ENCODE measurements at regions not wholly inside any gene's neighbourhood (a gene's known extent, or its start where the extent isn't known, plus 50 kb on each side); places are given as distances from the start of the nearest gene placed in this dataset.

GRCh38 chr12:77392467-77393088 lies 327.2 kb upstream of the E2F7 start:
- DNase-seq: peak; percentile 78

- DNase-seq: no peak
Observed at GRCh38 chr12:77388445-77389265, 323.3 kb upstream of the E2F7 start.

GRCh38 chr12:77387671-77388070 lies 322.3 kb upstream of the E2F7 start:
- DNase-seq: no peak

GRCh38 chr12:77387214-77387613 lies 321.8 kb upstream of the E2F7 start:
- DNase-seq: no peak

GRCh38 chr12:77384941-77385340 lies 319.6 kb upstream of the E2F7 start:
- DNase-seq: no peak

- no peak for DNase-seq
Observed at GRCh38 chr12:77382096-77382742, 316.9 kb upstream of the E2F7 start.

- no peak for DNase-seq
Observed at GRCh38 chr12:77377622-77378021, 312.3 kb upstream of the E2F7 start.

GRCh38 chr12:77377116-77377515 lies 311.7 kb upstream of the E2F7 start:
- no peak for DNase-seq

GRCh38 chr12:77374673-77375072 lies 309.3 kb upstream of the E2F7 start:
- no peak for DNase-seq

- no peak for DNase-seq
Observed at GRCh38 chr12:77372494-77372893, 307.1 kb upstream of the E2F7 start.

- no peak for DNase-seq
Observed at GRCh38 chr12:77372026-77372425, 306.7 kb upstream of the E2F7 start.

GRCh38 chr12:77368379-77368778 lies 303.0 kb upstream of the E2F7 start:
- no peak for DNase-seq

GRCh38 chr12:77366616-77367015 lies 301.2 kb upstream of the E2F7 start:
- no peak for DNase-seq

GRCh38 chr12:77364400-77364799 lies 299.0 kb upstream of the E2F7 start:
- no peak for DNase-seq

- DNase-seq: no peak
Observed at GRCh38 chr12:77362509-77363210, 297.3 kb upstream of the E2F7 start.

- no peak for DNase-seq
Observed at GRCh38 chr12:77357655-77358054, 292.3 kb upstream of the E2F7 start.

GRCh38 chr12:77354766-77355362 lies 289.5 kb upstream of the E2F7 start:
- DNase-seq: no peak

- DNase-seq: no peak
Observed at GRCh38 chr12:77352946-77353345, 287.6 kb upstream of the E2F7 start.

GRCh38 chr12:77351860-77352259 lies 286.5 kb upstream of the E2F7 start:
- DNase-seq: no peak

- no peak for DNase-seq
Observed at GRCh38 chr12:77349689-77350370, 284.5 kb upstream of the E2F7 start.

- no peak for DNase-seq
Observed at GRCh38 chr12:77347017-77347416, 281.6 kb upstream of the E2F7 start.

GRCh38 chr12:77345336-77345735 lies 280.0 kb upstream of the E2F7 start:
- no peak for DNase-seq
